CD4-positive, alpha-beta T cell treated with Interferon alpha-2 for 1 hour (primary cell): ENCODE measurements at regions not wholly inside any gene's neighbourhood (a gene's known extent, or its start where the extent isn't known, plus 50 kb on each side); places are given as distances from the start of the nearest gene placed in this dataset.

Source experiments
- DNase-seq, 2 donors: peaks; one replicate each; pipeline ENCODE4 v3.0.0-alpha.2; 2020 to 2022

DNA sequence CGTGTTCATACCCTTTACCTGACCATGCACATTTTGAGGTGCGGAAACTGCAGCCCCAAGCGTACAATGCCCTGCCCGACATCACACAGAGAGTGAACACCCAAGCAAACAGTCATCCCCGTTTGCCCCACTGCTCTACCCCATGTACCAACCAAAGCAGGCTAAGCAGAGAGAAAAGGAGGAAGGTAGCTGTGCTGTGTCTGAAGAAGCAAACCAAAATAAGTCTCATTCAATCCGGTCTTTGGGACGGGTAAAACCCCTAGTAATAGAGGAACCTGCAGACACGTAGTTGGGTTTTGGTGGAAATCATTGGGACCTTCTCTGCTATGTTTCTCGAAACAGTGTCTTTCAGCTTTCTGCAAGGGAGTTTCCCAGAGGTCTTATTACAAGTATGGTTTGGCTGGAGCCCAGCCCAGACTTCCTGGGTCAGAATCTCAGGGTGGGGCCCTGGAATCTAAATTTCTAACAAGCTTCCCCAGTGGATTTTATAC is 164.6 kb upstream of the HES1 start:
- peak; percentile 6 to 24 for DNase-seq

DNA sequence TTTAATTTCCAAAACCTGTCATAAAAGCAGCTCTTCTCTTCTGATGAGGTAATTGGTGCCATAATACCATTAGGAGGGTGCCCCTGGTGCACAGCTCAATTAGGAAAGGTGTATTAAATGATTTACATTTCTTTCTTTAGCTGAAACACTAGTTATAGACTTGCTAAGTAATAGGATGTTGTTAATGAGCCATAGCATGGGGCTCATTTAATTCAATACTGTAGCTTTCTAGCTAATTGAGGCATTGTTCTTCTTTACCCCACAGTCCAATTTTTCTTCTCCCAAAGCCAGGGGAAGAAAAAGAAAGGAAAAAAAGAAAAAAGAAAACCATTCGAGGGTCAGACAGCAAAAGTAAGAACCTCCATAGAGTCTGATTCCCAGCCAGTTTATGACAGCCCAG is 164.0 kb upstream of the HES1 start:
- DNase-seq, result no peak

DNA sequence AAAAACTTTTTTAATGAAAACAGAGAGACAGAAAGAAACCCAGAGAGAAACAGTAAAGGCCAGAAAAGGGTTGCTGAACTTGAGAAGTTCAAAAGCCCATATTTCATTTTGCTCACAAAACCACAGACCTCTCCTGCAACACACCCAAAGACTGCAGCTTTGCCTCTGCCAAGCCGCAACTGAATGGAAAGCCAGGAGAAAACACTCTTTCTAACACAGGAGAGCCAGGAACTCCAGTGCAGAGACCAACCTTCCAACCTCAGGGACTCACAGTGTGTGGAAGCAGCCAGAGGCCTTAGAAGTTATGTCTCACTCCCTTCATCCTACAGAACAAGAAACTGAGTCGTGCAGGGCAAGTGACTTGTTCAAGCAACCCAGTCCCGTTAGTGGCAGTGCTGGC is 163.1 kb upstream of the HES1 start:
- no peak for DNase-seq

DNA sequence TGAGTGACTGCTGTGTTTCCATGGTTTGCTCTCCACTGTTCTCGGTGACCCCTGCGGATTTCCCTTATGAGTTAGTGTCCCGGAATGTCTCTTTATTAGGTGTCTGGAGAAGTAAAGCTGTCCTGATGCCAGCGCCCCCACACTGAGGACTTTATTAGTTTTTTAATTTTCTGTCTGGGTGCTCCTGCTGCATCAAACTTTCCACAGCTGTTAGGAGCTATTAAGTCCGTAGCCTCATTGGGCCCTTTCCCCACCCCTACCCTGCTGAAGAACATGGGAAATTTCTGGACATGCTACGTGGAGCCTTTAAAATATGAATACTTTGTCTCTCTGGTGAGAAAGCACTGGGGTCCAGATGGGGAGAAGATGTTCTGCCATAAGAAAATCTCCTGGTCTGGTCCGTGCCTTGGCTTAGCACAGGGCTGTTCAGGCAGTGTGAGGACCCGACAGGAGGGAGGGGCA is 161.7 kb upstream of the HES1 start:
- DNase-seq, result no peak

DNA sequence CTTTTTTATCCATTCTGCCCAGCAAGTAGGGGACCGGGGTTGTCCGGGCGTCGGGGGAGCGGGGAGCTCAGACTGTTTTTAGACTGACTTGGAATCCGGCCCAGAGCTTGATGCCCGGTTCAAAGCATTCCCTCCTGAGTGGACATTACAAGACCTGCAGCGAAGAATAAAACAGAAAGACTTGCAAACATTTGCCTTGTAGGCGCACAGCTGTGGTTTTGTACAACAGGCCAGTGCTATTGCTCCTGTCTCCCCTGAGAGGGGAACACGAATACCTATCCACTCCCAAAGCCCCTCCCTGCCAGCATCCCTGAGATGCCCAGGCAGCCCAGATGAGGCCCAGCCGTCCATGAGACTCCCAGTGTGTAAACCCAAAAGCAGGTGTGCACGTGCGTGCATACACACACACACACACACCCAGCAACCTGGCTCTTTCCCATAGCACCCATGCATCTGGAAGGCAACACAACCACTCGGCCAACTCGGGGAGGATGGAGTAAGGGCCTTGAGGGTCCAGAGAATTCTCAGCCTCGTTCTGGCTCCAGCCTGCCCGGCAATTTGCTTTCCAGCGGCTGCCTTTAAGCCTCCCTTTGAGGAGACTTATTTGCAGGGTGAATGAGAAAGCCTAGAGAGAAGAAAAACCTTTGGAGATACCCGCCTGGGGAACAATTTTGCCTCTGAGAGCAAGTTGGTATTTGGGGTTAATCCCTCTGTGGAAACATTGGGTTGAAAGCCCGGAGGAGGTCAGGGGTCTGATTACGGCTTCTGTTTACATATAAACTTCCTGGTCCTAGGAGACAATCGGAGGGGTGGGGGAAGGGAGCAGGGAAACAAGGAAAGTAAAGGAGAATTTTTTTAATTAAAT is 161.0 kb upstream of the HES1 start:
- no peak for DNase-seq

DNA sequence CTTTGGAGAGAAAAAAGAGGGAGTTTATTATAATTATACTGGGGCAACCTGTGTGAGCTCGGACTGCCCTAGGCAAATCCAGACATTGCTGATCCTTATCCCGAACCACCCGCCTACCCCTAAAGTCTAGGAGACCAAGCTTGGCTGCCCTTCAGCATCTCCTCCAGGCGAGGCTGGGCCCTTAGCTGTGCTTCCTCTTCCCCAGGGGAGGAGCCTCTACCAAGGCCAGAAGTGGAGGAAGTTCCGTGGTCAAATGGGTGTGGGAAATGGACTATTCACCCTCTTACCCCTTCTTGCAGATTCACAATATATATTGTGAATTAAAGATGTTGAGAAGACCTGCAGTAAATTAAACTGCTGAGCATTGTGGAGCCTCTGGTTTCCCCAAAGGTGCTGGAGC is 158.3 kb upstream of the HES1 start:
- DNase-seq, result peak in 1 of 2 donors; percentile 11

DNA sequence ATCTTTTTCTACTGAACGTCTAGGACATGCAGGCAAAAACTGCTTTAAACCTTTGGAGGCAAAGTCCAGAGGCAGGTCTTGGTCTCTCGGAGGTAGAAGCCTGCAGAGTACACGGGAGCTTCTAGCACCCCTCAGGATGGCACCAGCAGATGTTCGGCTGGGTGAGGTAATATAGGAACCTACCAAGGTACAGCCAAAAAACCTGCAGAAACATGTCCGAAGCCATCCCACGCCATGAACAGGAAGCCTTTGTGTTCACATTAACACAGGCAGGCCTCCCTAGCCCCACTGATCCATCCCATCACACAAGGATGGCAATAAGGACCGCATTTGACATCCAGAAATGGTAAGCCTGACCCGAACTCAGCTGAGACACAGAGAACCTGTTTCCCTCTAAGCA is 157.9 kb upstream of the HES1 start:
- no peak for DNase-seq

DNA sequence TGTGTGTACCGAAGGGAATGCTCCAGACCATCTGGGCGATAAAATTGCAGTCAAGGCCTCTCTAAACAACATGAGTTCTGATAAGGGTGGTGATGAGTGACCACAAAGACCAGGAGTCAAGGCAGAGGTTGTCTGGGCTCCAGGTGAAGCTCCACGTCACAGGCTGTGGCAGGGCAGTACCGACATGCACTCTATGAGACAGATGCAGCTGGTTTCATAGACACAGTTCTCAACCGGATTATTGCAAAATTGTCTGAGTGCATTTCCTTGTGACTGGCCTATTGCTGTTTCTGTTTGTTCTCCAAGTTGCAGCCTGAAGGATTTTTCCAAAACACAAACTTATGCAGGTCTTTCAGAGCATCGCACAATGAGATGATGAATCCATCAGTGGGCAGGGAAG is 157.5 kb upstream of the HES1 start:
- no peak for DNase-seq

DNA sequence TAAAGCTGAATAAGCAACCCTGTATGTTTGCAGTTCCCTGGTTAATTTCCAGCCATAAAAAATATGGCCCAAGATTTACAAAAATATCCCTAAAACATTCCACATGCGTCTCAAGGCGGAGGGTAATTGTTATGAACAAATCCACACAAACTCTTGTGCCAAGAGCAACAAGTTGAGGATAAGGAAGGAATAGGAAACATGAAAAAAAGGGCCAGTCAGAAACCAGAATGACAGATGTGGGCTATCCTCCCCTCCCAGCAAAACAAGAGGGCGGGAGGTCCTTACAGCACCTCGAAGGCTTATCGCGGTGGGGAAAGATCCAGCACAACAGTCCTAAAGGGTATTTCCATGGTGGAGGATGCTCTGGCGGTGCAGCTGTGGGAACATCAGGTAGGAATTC is 155.6 kb upstream of the HES1 start:
- DNase-seq, result no peak

DNA sequence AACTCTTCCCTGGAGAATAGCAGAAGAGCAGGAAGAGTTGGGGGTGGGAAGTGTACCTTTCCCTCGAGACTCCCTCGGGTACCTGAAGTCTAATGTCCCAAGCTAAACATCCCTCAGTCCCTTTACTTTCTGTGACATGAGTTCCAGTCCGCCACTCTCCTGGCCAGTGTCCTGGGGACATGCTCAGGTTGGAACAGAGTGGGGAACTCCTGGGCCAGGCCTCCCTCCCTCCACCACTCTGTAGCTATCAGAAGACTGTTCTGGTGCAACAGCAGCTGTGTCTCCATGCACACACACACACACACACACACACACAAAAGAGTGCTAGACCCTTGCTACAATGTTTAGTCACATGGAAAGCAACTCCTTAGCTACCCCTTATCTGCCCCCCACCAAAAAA is 155.0 kb upstream of the HES1 start:
- DNase-seq, result no peak

DNA sequence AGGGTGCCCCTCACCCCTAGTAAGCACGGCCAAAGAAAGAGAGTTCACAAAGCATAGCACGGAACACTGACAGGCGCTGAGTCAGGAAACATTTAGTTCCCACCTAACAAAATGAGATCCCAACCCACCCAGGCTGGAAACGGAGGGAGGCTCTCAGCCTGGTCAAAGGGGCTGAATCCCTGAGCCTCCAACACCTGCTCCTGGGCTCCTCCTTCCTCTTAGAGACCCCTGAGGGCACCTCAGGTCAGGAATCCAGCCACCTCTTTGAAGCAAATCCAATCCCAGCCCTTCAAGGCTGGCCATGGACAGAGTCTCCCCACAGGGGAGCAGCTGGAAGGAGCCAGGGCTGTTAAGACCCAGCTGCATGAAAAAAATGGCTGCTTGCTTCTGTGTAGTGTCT is 154.4 kb upstream of the HES1 start:
- no peak for DNase-seq

DNA sequence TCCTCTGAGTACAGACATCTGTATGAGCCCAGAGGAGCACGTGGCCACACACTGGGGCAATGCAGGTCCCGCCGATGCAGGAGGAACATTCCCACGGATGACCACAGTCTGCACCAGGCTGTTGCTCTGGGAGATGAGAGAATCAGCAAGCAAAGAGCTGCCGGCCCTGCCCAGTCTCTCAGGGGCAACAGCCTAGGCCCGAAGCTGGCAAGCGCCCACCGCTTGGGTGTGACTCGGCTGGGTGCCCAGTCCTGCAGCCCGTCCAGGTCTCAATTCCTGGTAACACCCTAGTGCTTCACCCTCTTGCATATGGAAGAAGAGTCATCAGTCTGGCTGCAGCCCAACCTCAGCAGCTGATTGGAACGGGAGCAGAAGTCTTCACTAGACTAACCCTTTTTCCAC is 153.7 kb upstream of the HES1 start:
- DNase-seq, result no peak

DNA sequence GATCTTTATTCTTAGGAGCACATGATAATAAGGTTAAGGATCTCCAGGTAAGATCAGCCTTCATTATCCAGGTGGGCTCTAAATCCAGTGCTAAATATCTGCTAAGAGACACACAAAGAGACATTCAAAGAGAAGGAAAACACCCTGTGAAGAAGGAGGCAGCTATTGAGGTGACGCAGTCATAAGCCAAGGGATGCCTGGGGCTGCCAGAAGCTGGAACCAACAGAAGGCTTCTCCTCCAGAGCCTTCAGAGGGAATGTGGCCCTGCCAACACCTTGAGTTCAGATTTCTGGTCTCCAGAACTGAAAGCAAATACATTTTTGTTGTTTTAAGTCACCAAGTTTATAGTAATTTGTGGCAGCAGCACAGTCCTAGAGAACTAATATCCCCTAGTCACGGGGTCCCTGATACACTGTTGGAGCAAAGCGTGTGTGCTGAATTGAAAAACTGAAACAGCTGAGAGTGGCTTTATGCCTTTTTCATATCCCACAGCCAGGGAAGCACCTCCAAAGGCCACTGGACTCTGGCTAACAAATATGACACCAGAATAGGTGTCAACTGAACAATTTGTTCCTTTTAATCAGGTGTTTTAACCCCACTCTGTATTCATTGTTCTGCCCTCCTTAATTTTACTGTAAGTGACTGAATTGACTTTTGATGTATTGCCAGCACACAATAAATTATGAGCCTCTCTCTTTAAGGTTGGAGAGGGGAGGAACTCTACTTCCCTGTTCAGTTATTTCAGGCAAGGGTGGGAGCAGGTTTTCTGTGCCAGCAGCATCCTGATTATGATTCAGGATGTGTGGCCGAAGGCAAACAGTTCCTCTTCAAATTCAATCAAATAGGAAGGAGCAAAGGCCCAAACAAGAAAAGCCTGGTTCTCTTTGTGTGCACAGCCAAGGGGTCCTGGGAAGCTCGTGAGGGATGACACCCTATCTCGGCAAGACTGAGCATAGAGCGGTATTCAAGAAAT is 151.8 kb upstream of the HES1 start:
- no peak for DNase-seq

DNA sequence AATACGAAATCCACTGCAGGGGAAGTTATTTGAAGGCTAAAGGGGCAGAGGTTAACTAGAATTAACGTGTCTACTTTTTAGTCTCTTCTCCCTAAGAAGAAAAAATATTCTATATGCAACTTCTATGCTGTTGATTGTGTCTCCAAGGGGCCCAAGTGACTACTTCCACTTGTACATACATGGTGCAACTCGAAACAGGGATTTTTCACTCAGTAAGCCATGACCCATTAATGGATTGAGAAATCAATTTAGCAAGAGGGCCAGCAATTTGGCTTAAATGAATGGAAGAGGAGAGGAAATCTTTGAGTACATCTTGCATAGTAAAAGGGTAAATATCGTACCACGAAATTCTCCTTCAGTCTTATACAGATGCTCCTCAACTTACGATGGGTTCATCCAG is 151.1 kb upstream of the HES1 start:
- DNase-seq, result no peak

DNA sequence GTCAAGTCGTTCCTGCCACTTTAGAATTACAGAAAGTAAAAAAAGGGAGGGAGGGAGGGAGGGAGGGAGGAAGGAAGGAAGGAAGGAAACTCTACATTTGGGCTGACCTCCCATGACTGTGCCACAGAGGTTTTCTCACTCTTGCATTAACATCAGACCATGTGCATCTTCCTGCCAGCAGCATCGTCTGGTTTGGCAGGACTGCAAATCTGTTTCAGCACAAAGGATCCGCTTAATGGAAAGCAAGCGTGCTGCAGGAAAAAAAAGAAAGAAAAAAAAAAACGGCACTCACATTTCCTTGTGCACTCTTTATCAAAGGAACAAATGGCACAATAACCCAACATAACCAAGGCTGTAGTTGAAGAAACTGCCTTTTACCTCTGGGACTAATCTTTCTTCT is 148.8 kb upstream of the HES1 start:
- DNase-seq, result no peak

DNA sequence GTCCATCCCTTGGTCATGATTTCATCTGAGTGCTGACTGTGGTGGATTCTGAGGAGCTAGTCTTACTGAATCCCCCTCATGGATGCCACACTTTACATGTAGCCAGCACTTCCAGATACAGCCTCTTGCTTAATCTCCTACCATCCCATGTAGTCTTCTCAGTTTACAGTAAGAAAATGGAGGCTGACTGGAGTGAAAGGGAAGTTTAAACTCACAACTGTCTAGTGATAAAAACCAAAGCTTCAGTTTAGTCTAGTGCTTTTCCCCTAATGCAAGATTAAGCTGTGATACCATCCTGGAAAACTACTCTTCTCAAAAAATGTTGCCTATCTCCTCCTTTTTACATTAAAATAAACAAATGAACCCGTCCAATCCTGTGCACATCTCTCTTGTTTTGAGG is 146.8 kb upstream of the HES1 start:
- no peak for DNase-seq

DNA sequence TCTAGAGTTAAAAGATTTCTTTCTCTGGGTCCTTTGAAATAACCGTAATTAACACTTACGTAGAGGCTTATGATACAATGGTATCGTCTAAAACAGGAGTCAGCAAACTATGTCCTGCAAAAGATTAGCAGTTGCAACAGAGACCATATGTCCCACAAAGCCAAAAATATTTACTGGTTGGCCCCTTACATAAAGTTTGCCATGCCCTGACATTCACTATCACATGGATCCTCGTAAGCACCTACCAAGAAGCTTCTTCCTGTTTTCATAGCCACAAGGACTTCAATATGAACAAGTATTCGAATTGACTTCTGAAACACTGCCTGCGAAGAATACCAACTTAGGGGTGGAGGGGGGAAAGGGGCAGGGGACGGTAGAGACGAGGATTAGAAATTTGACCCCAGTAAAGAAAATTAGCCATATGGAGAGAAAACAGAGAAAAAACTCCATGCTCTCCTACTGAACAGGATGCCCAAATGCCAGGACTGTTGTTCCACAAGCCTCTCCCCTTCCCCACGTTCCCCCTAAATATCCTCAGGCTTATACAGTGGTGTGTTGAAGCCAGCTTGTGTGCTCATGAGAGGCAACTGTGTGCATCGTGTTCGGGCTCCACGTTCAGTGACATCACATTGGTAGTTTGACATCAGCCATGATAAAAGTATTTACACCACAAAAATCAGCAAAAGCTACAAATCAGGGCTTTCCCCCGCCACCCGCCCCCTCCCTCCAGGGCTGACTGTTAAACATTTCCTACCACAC is 144.1 kb upstream of the HES1 start:
- DNase-seq, result no peak

DNA sequence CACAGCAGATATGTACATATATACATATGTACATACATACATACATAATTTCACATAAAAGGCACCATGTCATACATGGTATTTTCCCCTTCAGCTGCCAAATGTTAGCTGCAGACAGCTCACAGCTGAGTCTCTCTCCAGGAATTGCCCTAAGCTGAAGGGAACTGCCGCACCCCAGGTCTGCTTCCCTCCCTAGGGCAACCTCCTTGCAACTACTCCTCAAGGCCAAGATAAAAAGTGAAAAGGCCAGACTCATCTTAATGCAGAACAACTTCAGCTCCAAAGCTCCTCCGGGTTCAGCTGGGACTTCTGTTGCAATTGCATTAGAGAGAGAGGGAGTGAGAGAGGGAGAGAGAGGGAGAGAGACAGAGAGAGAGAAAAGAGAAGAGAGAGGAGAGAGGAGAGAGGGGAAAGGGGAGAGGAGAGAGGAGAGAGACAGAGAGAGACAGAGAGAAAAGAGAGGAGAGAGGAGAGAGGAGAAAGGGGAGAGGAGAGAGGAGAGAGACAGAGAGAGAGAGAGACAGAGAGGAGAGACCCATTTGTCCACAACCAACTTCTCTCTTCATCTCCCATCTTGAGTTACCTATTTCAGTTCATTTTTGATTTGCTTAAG is 143.4 kb upstream of the HES1 start:
- DNase-seq, result no peak

DNA sequence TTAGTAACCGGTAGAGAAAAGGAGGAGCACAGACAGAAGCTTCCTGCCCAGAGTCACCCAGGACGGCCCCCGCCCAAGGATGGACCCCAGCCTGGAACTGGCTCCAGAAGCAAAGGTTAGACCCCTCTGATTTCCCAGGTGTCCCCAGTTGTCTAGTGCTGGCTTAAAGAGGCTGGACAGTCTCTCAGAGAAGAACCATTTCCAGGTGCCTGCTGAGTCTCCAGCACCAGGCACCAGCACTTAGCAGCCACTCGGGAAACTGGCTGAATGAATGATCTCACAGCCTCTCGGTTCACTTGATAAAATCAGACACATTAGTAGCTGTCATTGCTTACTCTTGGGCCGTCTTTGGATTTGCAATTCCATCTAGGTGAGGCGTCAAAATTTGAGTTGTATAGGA is 139.7 kb upstream of the HES1 start:
- no peak for DNase-seq

DNA sequence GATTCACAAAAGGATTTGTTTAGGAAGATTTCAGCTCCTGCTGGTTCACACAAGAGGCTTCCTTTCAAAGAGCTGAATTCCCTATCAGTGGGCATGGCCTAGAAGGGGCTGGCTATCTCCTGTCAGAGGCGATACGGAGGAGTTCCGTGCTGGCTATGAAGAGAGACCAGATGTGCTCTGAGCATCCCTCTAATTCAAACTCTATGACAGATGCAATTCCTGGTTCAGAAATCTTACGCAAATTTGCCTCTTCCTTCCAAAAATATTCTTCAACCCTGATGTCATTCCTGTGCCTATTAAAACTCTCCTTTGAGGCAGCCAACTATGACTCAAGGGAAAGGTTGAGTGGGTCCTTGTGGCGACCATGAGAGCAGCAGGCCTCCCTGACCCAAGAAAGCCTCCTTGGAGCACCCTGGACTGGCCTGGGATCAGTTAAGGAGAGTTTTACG is 139.3 kb upstream of the HES1 start:
- DNase-seq, result no peak

DNA sequence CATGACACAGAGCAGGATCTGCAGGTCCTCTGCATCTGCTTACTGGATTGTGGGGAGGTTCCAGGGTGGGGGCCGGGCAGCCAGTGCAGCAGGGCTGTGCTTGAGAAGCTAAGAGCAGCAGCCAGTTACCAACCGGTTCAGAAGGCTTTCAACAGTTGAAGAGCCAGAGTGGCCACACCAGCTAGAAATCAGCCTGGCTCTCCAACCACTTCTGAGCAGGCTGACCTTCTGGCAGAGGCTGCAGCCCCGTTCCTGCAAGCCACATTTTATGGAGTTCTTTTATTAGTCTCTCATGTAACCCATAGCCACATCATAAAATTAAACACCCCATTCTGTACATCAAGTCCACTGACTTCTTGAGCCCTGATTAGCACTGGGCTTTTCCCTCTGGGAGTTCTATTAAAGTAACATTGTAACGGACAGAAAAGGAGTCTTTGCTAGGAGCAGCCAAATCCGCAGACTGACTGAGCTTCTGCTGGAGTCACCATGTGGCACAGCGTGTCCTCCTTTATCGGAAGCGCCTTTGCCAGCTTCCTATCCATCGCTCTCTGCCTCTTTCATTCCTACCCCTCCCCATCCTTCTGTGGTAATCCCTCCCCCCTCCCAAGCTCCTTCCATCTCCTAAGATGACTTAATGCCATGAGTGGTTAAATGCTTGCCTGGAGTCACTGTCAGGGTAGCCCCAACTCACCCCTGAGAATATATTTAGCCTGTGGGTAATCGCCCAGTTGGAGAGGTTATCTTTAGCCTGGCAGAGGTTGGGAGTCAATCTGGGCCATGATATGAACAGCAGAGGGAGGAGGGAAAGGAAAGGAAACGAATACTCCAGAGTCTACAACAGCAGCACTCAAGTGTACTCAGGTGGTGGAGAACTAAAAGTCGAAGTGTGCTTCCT is 138.5 kb upstream of the HES1 start:
- DNase-seq, result no peak

DNA sequence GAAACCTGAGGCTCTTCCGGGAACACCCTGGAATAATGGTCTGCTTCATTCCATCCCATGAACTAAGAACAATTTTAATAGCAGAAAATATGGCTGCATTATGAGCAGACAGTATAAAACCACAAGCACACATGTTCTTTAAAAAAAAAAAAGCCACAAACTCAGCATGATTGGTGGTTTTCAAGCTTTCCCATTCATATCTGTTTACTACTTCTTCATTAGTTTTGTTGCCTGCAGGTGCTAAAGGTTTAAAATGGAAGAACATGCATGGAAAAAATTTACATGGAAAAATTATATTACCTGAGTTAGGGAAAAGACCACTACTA is 137.9 kb upstream of the HES1 start:
- no peak for DNase-seq
